Choroid plexus epithelial cell (primary cell): ENCODE measurements at regions not wholly inside any gene's neighbourhood (a gene's known extent, or its start where the extent isn't known, plus 50 kb on each side); places are given as distances from the start of the nearest gene placed in this dataset.

Source experiments
- DNase-seq: peaks from one replicate; pipeline ENCODE4 v3.0.0-alpha.2; 2010; ENCODE audit warnings: low read depth
- H3K4me3 ChIP-seq: 2 replicates; pipeline ENCODE4 v1.5.1; 2011; ENCODE audit warnings: low read depth, mild to moderate bottlenecking, control low read depth, low read length, moderate library complexity
- TF ChIP-seq, protein P1 (sequence below): conservative IDR thresholded peaks from 2 replicates; pipeline ENCODE4 v1.5.1; 2011; ENCODE audit warnings: low read depth, mild to moderate bottlenecking, control low read depth, inconsistent platforms, low read length, moderate library complexity

DNA sequence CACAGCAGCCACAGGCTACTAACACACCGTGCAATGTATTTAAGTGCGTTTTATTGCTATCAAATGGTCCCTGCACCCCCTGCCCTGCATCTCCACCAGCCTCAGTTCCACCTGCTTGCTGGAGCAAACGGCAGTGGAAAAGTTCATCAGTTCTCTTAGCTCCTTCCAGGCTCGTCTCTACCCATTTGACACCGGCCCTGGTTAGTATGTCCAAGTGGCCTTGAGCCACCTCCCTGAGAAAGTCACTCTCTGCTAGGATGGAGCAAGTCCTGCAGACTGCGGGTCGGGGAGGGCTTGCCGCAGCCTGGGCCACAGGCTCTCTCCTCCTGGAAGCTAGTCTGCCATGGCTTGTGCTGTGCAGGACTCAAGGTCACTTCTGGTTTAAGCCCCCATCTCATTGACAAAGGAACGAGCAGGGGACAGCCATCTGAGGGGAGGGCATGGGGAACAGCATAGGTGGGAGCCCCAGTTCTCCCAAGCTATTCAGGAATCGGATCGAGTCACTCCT, 74.9 kb downstream of the RHOB start:
- TF ChIP-seq, protein P1, sequence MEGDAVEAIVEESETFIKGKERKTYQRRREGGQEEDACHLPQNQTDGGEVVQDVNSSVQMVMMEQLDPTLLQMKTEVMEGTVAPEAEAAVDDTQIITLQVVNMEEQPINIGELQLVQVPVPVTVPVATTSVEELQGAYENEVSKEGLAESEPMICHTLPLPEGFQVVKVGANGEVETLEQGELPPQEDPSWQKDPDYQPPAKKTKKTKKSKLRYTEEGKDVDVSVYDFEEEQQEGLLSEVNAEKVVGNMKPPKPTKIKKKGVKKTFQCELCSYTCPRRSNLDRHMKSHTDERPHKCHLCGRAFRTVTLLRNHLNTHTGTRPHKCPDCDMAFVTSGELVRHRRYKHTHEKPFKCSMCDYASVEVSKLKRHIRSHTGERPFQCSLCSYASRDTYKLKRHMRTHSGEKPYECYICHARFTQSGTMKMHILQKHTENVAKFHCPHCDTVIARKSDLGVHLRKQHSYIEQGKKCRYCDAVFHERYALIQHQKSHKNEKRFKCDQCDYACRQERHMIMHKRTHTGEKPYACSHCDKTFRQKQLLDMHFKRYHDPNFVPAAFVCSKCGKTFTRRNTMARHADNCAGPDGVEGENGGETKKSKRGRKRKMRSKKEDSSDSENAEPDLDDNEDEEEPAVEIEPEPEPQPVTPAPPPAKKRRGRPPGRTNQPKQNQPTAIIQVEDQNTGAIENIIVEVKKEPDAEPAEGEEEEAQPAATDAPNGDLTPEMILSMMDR: no peak
- H3K4me3 ChIP-seq: no peak overlapping the region
- no peak for DNase-seq

GRCh38 chr2:20523073-20523798, 76.4 kb downstream of the RHOB start:
- H3K4me3 ChIP-seq: no peak overlapping the region
- DNase-seq: no peak
- TF ChIP-seq, protein P1: no peak

DNA sequence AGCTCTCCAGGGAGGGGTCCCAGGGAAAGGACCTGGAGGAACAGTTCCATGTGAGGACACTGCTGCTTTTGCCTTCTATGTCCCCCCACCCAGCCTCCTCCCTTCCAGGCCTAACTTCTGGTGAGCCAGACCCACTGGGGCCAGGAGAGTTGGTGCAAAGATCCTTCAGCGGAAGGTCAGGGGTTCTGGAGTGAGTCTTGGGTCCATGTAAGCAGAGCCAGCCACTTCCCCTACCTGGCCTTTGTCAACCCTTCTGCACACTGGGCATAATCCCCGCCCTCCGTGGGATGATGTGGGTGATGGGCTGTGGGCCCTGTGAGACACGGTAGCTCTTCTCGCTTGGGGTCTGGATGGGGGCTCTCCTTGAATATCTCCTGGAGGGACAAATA, 76.9 kb downstream of the RHOB start:
- TF ChIP-seq, protein P1: no peak
- DNase-seq: no peak
- H3K4me3 ChIP-seq: no peak overlapping the region

DNA sequence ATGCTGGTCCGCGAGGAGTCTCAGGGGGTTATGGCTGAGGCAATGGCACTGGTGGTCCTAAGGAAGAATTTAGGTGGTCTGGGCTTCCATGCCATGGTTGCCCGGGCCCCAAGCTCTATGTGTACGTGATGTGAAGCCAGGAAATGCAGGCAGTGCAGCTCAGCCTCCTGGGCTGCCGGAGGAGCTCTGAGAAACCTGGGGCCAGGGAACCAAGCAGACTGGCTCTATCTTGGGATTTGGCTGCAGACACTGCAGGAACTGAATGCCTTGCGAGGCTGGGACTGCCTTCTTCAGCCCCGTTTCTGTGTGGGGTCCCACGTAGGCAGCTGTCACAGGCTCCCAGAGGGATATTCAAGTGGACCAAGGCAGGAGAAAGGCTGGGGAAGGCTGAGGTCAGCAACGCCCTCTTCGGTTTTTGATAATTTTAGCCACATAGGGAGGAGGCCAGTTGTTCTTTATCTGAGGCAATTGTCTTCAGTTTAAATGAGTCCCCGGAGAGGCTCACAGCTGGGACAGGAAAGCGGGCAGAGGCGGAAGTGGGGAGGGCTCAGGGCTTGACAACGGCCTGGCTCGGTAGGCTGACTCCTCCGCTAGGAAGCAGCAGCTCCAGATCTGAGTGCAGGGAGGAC, 77.7 kb downstream of the RHOB start:
- no peak for DNase-seq
- no peak overlapping the region for H3K4me3 ChIP-seq
- TF ChIP-seq, protein P1: no peak

DNA sequence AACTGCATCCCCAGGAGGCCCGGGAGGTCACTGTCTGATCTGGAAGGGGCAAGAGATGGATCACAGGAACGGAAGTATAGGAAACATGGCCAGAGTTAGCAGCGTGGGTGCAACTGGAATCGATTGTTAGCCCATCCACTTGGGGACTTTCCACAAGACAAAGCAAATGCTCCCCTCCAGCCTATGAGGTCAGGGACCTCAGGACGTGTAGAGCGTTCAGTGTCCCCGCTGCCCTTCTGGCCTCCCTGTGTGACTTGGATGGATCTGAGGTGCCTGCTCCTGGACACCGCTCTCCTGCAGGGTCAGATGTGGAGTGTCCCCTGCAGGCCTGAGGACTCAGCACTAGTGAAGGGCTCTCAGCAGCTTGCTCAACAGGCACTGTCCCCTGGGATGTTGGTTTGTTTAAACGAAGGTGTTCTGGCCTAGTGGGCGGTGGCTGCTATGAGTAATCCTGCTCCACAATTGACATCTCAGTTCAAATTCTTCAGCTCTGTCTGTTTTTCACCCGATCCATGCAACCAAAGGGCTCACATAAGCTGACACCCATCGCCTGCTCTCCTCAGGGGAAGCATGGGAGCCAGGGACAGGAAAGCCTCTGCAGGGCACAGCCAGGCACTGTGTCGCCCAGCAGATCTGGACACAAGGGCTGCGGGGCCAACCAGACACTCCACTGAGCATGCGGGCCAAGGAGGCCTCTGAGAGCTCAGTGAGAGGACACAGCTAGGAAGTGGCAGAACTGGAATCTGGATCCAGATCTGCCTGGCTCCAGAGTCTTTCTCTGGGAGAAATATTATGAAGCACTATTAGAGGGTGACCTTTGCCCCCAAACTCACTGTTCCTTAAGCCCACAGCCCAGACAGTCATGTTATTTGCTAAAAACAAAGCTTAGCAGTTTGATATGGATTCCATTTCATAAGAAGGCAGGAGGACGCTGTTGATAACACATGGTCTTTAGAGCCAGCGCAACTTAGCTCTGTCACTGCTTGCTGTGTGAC, 78.5 kb downstream of the RHOB start:
- TF ChIP-seq, protein P1: peak; percentile 23
- no peak overlapping the region for H3K4me3 ChIP-seq
- DNase-seq: peak; percentile 86

- DNase-seq: no peak
- TF ChIP-seq, protein P1: no peak
- no peak overlapping the region for H3K4me3 ChIP-seq
Measured at GRCh38 chr2:20526160-20526559, 79.3 kb downstream of the RHOB start.
